Left cardiac atrium (tissue), 4 donors: ENCODE measurements at regions not wholly inside any gene's neighbourhood (a gene's known extent, or its start where the extent isn't known, plus 50 kb on each side); places are given as distances from the start of the nearest gene placed in this dataset.
"Not testable (repeated sequence)": the region's sequence is repeated elsewhere in the genome, so short reads cannot be mapped to it uniquely, and the experiment has no call there.

Source experiments
- ATAC-seq, 2 donors: fragments of 200-7000 bp; cut with Tn5 transposase; one replicate each; pipeline ENCODE4 v1.9.1; 2020; ENCODE audit warnings: mild to moderate bottlenecking in 2 of 2, moderate library complexity in 2 of 2
- DNase-seq: peaks from one replicate; pipeline ENCODE4 v3.0.0-alpha.2; 2020
- intact Hi-C, 2 donors: fragments of 100-400 bp; cut with DNase I; formaldehyde crosslinking; loops; one replicate each; pipeline versions ENCODE4 v1.14.1 to v1.15.1; 2022 to 2023
- donor health status: DM: no; HTN: yes; CAD: no.
- donor health status: DM: no; HTN: yes; CAD: no; lungs with severe emphysema.
- donor health status: DM: yes; HTN: yes; CAD: no.
- donor health status: Dilated cardiomyopathy.

- ATAC-seq (no peak), DNase-seq (no peak)
- intact Hi-C loops: no loop called here
Observed at GRCh38 chr5:162852134-162852533, 585.3 kb upstream of the CCNG1 start.

DNA sequence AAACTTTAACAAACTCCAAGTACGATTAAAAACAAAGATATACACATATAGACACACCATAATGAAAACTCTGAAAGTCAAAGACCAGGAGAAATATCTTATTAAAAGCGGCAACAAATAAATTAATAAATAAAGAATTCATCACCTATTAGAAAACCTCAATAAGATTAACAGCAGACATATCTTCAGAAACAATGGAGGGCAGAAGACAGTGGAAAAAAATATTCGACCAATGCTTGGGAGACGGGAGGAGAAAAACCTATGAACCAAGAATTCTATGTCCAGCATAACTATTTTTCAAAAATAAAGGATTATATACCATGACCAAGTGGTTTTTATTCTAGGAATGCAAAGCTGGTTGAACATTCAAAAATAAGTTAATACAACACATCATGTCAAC is 578.6 kb upstream of the CCNG1 start:
- intact Hi-C loops: no loop called here
- DNase-seq (no peak), ATAC-seq (no peak)

DNA sequence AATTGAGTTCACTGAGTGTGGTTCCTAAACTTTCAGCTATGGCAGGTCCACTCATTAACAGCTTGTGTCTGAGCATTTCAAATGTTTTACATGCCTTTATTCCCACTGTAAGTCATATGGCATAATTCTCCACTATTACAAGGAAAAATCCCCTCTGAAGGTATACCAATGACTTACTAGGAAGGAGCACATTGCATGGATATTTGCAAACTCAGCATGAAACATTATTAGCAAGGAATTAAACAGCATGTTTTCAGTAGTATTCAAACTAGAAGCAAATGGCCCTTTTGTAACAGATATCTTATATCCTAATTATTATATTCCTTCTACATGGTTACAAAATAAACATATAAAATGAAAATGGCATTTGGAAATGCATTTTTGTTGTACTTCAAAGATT is 566.4 kb upstream of the CCNG1 start:
- no peak for DNase-seq
- intact Hi-C loops: no loop called here
- no peak for ATAC-seq

- DNase-seq (no peak), ATAC-seq (no peak)
- intact Hi-C loops: no loop called here
Observed at GRCh38 chr5:162882629-162883028, 554.8 kb upstream of the CCNG1 start.

GRCh38 chr5:162886717-162887116 is 550.7 kb upstream of the CCNG1 start:
- intact Hi-C loops: no loop called here
- ATAC-seq: no peak
- no peak for DNase-seq

GRCh38 chr5:162888268-162888667 is 549.1 kb upstream of the CCNG1 start:
- ATAC-seq: no peak

DNA sequence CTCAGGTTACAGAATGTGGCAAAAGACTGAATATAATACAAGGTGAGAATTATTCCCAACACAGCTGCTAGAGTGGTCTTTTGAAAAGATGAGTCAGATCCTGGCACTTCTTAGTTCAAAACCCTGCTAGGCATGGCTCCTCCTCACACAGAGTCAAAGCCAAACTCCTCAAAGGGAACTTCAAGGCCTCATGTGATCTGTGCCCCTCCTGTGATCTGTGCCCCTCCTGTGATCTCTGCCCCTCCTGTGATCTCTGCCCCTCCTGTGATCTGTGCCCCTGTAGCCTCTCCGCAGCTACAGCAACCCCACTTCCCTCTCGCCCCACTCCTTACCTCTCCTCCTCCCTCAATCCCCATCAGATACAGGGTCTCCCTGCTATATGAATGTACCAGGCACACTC is 525.5 kb upstream of the CCNG1 start:
- ATAC-seq (no peak), DNase-seq (no peak)
- intact Hi-C loops: no loop called here

More at GRCh38 chr5:162888268-162888667, 549.1 kb upstream of the CCNG1 start:
- intact Hi-C loops: no loop called here
- no peak for DNase-seq

DNA sequence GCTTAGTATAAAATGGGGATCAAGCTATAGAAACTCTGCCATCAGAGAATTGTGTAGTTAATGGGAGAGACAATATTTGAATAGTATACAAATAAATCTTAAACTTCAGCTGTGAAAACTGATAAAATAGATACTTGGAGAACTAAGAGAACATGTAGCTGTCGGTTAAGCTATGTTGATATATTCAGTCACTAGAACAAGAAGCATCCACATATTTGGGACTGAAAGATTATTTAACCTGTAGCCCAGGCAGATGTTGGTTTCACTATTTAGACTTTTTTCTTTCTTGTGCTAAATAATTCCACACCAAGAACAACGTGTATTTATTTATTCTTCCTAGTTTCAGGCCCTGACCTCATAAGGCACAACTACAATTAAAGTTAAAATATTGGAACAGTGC is 521.0 kb upstream of the CCNG1 start:
- intact Hi-C loops: no loop called here
- DNase-seq (no peak), ATAC-seq (no peak)

GRCh38 chr5:162929104-162929503 is 508.3 kb upstream of the CCNG1 start:
- intact Hi-C loops: no loop called here
- ATAC-seq: no peak

GRCh38 chr5:162931501-162931900 is 505.9 kb upstream of the CCNG1 start:
- DNase-seq: no peak
- ATAC-seq: no peak
- intact Hi-C loops: no loop called here

More at GRCh38 chr5:162929104-162929503, 508.3 kb upstream of the CCNG1 start:
- DNase-seq: no peak

GRCh38 chr5:162939991-162940390 is 497.4 kb upstream of the CCNG1 start:
- no peak for ATAC-seq
- intact Hi-C loops: no loop called here
- DNase-seq: no peak

DNA sequence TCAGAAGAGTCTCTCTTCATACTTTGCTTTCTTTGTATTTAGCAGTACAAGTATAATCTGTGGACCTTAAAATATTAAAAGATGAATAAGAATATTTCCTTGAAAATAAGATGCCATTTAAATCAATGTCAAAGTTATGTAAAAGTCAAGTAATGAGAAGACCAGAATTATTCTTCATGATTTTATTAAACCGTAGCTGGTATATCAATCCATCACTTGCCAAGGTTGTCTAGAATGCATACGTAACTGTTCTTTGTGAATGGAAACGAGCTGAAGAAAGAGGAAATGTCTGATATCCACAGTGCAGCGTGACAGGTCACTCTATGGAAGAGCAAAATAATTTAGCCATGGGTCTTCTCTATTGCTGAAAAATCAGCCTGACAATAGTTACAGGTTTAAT is 488.7 kb upstream of the CCNG1 start:
- intact Hi-C loops: no loop called here
- ATAC-seq: no peak
- no peak for DNase-seq

DNA sequence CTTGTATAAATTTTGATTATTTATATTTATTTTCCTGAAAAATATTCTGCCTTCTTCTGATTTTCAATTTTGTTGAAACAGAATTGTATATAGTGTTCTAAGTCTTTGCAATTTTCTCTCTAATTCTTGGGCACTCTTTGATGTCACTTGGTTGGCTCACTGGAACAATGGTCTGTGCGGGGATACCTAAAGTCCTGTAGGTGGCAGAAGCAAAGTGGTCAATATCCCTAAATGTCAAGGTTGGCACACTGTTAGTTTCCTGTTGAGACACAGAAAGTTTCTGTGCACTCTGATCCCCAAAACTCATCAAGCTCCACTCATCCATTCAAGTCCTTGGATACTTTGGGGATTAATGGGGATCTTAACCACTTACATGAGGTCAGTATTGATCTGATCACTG is 480.8 kb upstream of the CCNG1 start:
- no peak for ATAC-seq

GRCh38 chr5:162964144-162964543 is 473.3 kb upstream of the CCNG1 start:
- ATAC-seq, DNase-seq, intact Hi-C loops: not testable (repeated sequence)

More for the DNA sequence above, 480.8 kb upstream of the CCNG1 start:
- DNase-seq: no peak
- intact Hi-C loops: no loop called here

- intact Hi-C loops: no loop called here
- DNase-seq (no peak), ATAC-seq (no peak)
Observed at GRCh38 chr5:162990063-162990462, 447.3 kb upstream of the CCNG1 start.

- no peak for ATAC-seq
- DNase-seq: no peak
- intact Hi-C loops: no loop called here
Observed at GRCh38 chr5:162990856-162991497, 446.4 kb upstream of the CCNG1 start.

DNA sequence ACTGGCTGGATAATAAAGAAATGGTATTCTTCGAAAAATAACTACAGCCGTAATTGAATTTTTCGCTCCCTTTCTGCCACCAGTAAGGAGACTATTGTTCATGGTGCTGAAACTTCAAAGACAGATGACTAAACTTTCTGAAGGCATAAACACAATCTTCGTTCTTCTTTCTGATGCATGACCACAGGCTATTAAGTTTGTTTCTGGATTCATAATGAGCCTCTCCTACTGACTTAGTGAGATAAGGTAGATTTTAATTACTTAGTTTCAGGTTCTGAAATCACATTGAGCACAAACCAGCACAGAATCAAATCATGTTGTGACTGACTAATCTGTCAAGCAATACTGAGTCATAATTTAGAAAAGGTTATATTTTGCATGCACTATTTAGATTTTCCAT is 441.8 kb upstream of the CCNG1 start:
- DNase-seq (no peak), ATAC-seq (no peak)
- intact Hi-C loops: no loop called here

- intact Hi-C loops: no loop called here
- ATAC-seq (no peak), DNase-seq (no peak)
Observed at GRCh38 chr5:162996053-162996452, 441.3 kb upstream of the CCNG1 start.

- intact Hi-C loops: no loop called here
- DNase-seq (no peak), ATAC-seq (no peak)
Observed at GRCh38 chr5:163005949-163006348, 431.4 kb upstream of the CCNG1 start.

DNA sequence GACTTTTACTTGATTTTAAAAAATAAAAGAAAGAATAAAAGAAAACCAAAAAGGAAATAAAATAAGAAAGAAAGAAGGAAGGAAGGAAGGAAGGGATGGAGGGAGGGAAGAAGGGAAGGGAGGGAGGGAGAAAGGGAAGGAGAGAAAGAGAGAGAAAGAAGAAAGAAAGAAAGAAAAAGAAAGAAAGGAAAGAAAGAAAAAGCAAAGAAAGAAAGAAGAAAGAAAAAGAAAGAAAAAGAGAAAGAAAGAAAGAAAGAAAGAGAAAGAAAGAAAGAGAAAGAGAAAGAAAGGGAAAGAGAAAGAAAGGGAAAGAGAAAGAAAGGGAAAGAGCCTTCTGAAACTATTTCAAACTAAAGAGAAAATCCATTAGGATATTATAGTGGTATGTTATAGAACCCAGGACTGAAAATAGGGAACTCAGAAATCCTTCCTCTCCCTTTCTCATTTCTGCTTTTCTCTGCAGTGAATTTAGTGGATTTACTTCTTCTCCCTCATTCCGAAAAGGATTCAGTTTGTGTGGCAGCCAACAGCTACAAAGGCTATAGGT is 414.7 kb upstream of the CCNG1 start:
- intact Hi-C loops: no loop called here
- ATAC-seq (no peak), DNase-seq (no peak)

- DNase-seq (no peak), ATAC-seq (no peak)
- intact Hi-C loops: no loop called here
Observed at GRCh38 chr5:163023846-163024245, 413.5 kb upstream of the CCNG1 start.

GRCh38 chr5:163024936-163025335 is 412.5 kb upstream of the CCNG1 start:
- intact Hi-C loops: no loop called here
- DNase-seq (no peak), ATAC-seq (no peak)
